Prostate gland (tissue), 2 donors: ENCODE measurements at regions not wholly inside any gene's neighbourhood (a gene's known extent, or its start where the extent isn't known, plus 50 kb on each side); places are given as distances from the start of the nearest gene placed in this dataset.

Experiments
- DNase-seq: peaks from one replicate; pipeline ENCODE4 v3.0.0-alpha.2; 2019; ENCODE audit warnings: low spot score
- H3K27ac ChIP-seq, 2 donors: fragments of 200-600 bp; sonication (generic); 2 replicates each; pipeline ENCODE4 v1.5.1; 2017 to 2019
- H3K27me3 ChIP-seq: fragments of 200-600 bp; sonication (generic); replicated peaks from 2 replicates; pipeline ENCODE4 v1.5.1; 2019; ENCODE audit not compliant: insufficient read depth
- H3K36me3 ChIP-seq, 2 donors: fragments of 200-600 bp; sonication (generic); 1 replicate in 1 of 2; 2 replicates in 1 of 2; pipeline versions ENCODE4 v1.5.1 to v1.8.1; 2017 to 2019
- H3K4me1 ChIP-seq: fragments of 200-600 bp; sonication (generic); replicated peaks from 2 replicates; pipeline ENCODE4 v1.5.1; 2019
- H3K4me3 ChIP-seq, 2 donors: fragments of 200-600 bp; sonication (generic); 2 replicates each; pipeline ENCODE4 v1.5.1; 2017 to 2019
- H3K9me3 ChIP-seq: fragments of 200-600 bp; sonication (generic); 2 replicates; pipeline ENCODE4 v1.5.1; 2017
- POLR2A ChIP-seq: fragments of 450-650 bp; IDR thresholded peaks from one replicate; pipeline ENCODE4 v1.6.1; 2016; ENCODE audit warnings: antibody characterized with exemption, mild to moderate bottlenecking
- POLR2AphosphoS5 ChIP-seq: sonication (generic); formaldehyde crosslinking; IDR thresholded peaks from one replicate; pipeline ENCODE4 v1.6.1; 2017; ENCODE audit warnings: antibody characterized with exemption
- WGBS: methylation state at CpG from one replicate; pipeline ENCODE4 v1.1.5; 2018; 5-methylcytosine and 5-hydroxymethylcytosine counted together
- intact Hi-C: fragments of 100-400 bp; cut with DNase I; formaldehyde crosslinking; loops from one replicate; pipeline ENCODE4 v1.14.2; 2022
- TF ChIP-seq, protein P1 (sequence below), 4 experiments: fragments of 200-600 bp in 2 of 4; fragments of 450-650 bp in 2 of 4; sonication (generic) in 2 of 4; IDR thresholded peaks; 1 replicate in 3 of 4; 2 replicates in 1 of 4; pipeline ENCODE4 v1.5.1; 2016 to 2019; ENCODE audit warnings: antibody characterized with exemption in 4 of 4, mild to moderate bottlenecking in 2 of 4, moderate library complexity in 2 of 4

GRCh38 chr1:29444081-29444715 lies 207.9 kb downstream of the PTPRU start:
- Histone ChIP-seq H3K36me3 (no peaks in the 10 kb centered on the region), H3K4me3 (no peak overlapping the region), H3K27ac (no peak overlapping the region), H3K27me3 (peaks cover 7% of the 10 kb centered on the region), H3K9me3 (no peaks in the 10 kb centered on the region), H3K4me1 (no peaks in the 10 kb centered on the region)
- TF ChIP-seq POLR2A (no peak), POLR2AphosphoS5 (no peak)
- TF ChIP-seq, protein P1, sequence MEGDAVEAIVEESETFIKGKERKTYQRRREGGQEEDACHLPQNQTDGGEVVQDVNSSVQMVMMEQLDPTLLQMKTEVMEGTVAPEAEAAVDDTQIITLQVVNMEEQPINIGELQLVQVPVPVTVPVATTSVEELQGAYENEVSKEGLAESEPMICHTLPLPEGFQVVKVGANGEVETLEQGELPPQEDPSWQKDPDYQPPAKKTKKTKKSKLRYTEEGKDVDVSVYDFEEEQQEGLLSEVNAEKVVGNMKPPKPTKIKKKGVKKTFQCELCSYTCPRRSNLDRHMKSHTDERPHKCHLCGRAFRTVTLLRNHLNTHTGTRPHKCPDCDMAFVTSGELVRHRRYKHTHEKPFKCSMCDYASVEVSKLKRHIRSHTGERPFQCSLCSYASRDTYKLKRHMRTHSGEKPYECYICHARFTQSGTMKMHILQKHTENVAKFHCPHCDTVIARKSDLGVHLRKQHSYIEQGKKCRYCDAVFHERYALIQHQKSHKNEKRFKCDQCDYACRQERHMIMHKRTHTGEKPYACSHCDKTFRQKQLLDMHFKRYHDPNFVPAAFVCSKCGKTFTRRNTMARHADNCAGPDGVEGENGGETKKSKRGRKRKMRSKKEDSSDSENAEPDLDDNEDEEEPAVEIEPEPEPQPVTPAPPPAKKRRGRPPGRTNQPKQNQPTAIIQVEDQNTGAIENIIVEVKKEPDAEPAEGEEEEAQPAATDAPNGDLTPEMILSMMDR (IDR thresholded peaks at IDR 0.05), result no peak
- 71% methylated on average over 8 of the region's 8 CpGs for WGBS
- intact Hi-C loops, result no loop called here
- DNase-seq, result no peak

GRCh38 chr1:29441916-29442668 lies 205.8 kb downstream of the PTPRU start:
- peaks cover 7% of the 10 kb centered on the region for H3K27me3 ChIP-seq
- TF ChIP-seq, protein P1 (IDR thresholded peaks at IDR 0.05), result no peak
- no peak for TF ChIP-seq POLR2A
- no peak for TF ChIP-seq POLR2AphosphoS5
- no peak overlapping the region for H3K4me3 ChIP-seq
- no peak overlapping the region for H3K27ac ChIP-seq
- no peaks in the 10 kb centered on the region for H3K4me1 ChIP-seq
- no peaks in the 10 kb centered on the region for H3K9me3 ChIP-seq
- intact Hi-C loops, result no loop called here
- WGBS, result 72% methylated on average over 10 of the region's 10 CpGs
- H3K36me3 ChIP-seq, result no peaks in the 10 kb centered on the region
- DNase-seq, result no peak

- DNase-seq, result no peak
- Histone ChIP-seq H3K36me3 (no peaks in the 10 kb centered on the region), H3K4me3 (no peak overlapping the region), H3K27ac (no peak overlapping the region), H3K4me1 (no peaks in the 10 kb centered on the region), H3K9me3 (no peaks in the 10 kb centered on the region), H3K27me3 (peaks cover 5% of the 10 kb centered on the region)
- intact Hi-C loops, result no loop called here
- no peak for TF ChIP-seq POLR2AphosphoS5
- no peak for TF ChIP-seq POLR2A
- TF ChIP-seq, protein P1 (IDR thresholded peaks at IDR 0.05), result no peak
- 48% methylated on average over 7 of the region's 7 CpGs for WGBS
Observed at GRCh38 chr1:29439615-29440014, 203.3 kb downstream of the PTPRU start.

DNA sequence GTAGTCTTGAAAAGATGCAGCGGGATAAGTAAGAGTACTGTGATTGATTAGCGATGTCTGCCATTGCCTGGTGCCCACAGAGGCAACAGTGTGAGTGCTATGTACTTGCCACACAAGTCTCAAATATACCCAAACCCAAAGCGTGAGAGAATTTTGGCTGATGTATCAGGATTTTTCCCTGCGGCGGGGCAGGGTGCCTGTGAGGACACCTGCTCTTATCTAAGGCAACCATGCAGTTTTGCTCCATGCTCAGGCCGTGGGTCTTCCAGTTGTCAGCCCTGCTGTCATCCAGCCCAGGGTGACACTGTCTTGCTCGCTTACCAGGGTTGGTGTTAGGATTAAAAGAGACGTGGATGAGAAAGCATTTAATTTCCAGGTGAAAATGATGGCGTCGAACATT lies 202.7 kb downstream of the PTPRU start:
- no peak for DNase-seq
- TF ChIP-seq, protein P1 (IDR thresholded peaks at IDR 0.05), result no peak
- TF ChIP-seq POLR2AphosphoS5 (no peak), POLR2A (no peak)
- peaks cover 5% of the 10 kb centered on the region for H3K27me3 ChIP-seq
- H3K4me3 ChIP-seq, result no peak overlapping the region
- H3K4me1 ChIP-seq, result no peaks in the 10 kb centered on the region
- 86% methylated on average over 10 of the region's 10 CpGs for WGBS
- no peaks in the 10 kb centered on the region for H3K36me3 ChIP-seq
- H3K9me3 ChIP-seq, result no peaks in the 10 kb centered on the region
- no peak overlapping the region for H3K27ac ChIP-seq
- intact Hi-C loops, result no loop called here

- no peak for DNase-seq
- H3K4me1 ChIP-seq, result no peaks in the 10 kb centered on the region
- 64% methylated on average over 4 of the region's 4 CpGs for WGBS
- H3K4me3 ChIP-seq, result no peak overlapping the region
- no peaks in the 10 kb centered on the region for H3K27me3 ChIP-seq
- TF ChIP-seq POLR2A (no peak), POLR2AphosphoS5 (no peak)
- TF ChIP-seq, protein P1 (IDR thresholded peaks at IDR 0.05), result no peak
- H3K36me3 ChIP-seq, result no peaks in the 10 kb centered on the region
- H3K27ac ChIP-seq, result no peak overlapping the region
- no peaks in the 10 kb centered on the region for H3K9me3 ChIP-seq
- intact Hi-C loops, result no loop called here
Observed at GRCh38 chr1:29437946-29438345, 201.6 kb downstream of the PTPRU start.
